ENCODE measurements at regions not wholly inside any gene's neighbourhood (a gene's known extent, or its start where the extent isn't known, plus 50 kb on each side); places are given as distances from the start of the nearest gene placed in this dataset.

DNA sequence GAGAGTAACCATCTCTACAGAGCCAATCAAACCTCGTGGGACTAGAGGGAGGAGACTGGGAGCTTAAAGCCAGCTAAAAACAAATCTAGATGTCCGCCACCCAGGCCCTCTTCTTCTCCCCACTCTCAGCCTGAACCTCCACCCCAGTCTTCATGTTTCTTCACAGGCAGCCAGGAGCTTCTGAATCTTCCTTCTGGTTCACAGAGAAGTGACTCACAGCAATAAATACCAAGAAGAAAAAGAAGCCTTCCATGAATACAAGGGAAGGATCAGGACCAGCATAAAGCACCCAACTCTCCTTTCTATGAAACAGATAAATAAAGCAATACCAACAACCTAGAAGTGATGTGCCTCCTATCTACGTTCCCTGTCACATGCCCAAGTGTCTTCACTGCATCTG is 103.3 kb upstream of the SLIT3 start:
- Histone ChIP-seq H3K27me3 (ENCODE audit: control insufficient read depth in 2 of 2, insufficient read depth in 2 of 2, low read length in 2 of 2) (no peaks in the 10 kb centered on the region), H3K4me2 (ENCODE audit: insufficient read depth, low read length) (no peak overlapping the region), H3K9me3 (replicated peaks; ENCODE audit: control insufficient read depth, insufficient read depth, low read length) (no peaks in the 10 kb centered on the region), H3K36me3 (ENCODE audit: control insufficient read depth in 2 of 2, extremely low read depth in 1 of 2, insufficient read depth in 2 of 2, low read length in 2 of 2) (no peaks in the 10 kb centered on the region), H4K20me1 (replicated peaks; ENCODE audit: control insufficient read depth, extremely low read depth, insufficient read depth, low read length) (no peaks in the 10 kb centered on the region), H2AFZ (ENCODE audit: low read depth, low read length) (no peak overlapping the region), H3K27ac (ENCODE audit: insufficient read depth, low read depth, low read length) (no peak overlapping the region), H3K4me1 (ENCODE audit: control insufficient read depth, extremely low read depth, insufficient read depth, low read length) (no peaks in the 10 kb centered on the region), H3K79me2 (ENCODE audit: control insufficient read depth, insufficient read depth, low read length) (no peaks in the 10 kb centered on the region), H3K9me1 (replicated peaks; ENCODE audit: control insufficient read depth, extremely low read depth, insufficient read depth, low read length) (no peaks in the 10 kb centered on the region), H3K9ac (replicated peaks; ENCODE audit: extremely low read depth, insufficient read depth, low read length) (no peak overlapping the region), H3K4me3 (replicated peaks in 1 of 3; ENCODE audit: insufficient read depth in 1 of 3, low read depth in 1 of 3, low read length in 3 of 3) (no peak overlapping the region)
- no peak for FAIRE-seq
- intact Hi-C loops (cut with micrococcal nuclease) = loop anchor here (5.0 kb wide), 1 partner anchor 38 kb away; no protein-coding TSS in a partner anchor
- CTCF ChIA-PET = no interaction called here
- dilution Hi-C loops (cut with MboI; ENCODE audit: extremely low pct_ligation_motif_present, low sequenced_read_pairs) = no loop called here
- TF ChIP-seq JUN (IDR thresholded peaks at IDR 0.05; ENCODE audit: borderline replicate concordance, insufficient read depth, insufficient read length, low read depth) (no peak), EZH2 (IDR thresholded peaks at IDR 0.05; ENCODE audit: borderline replicate concordance, low read depth, low read length, severe bottlenecking) (no peak), MYC (IDR thresholded peaks at IDR 0.05; ENCODE audit: low read depth, low read length) (no peak), GATA2 (IDR thresholded peaks at IDR 0.05; ENCODE audit: insufficient read depth, insufficient read length, low read depth, low read length) (no peak), POLR2A (IDR thresholded peaks at IDR 0.05; ENCODE audit: low read depth, low read length) (no peak), POLR2AphosphoS5 (IDR thresholded peaks at IDR 0.05; ENCODE audit: insufficient read depth, low read depth, low read length) (no peak), FOS (IDR thresholded peaks at IDR 0.05; ENCODE audit: borderline replicate concordance, insufficient read depth, low read length) (no peak)
- TF ChIP-seq, protein P1, sequence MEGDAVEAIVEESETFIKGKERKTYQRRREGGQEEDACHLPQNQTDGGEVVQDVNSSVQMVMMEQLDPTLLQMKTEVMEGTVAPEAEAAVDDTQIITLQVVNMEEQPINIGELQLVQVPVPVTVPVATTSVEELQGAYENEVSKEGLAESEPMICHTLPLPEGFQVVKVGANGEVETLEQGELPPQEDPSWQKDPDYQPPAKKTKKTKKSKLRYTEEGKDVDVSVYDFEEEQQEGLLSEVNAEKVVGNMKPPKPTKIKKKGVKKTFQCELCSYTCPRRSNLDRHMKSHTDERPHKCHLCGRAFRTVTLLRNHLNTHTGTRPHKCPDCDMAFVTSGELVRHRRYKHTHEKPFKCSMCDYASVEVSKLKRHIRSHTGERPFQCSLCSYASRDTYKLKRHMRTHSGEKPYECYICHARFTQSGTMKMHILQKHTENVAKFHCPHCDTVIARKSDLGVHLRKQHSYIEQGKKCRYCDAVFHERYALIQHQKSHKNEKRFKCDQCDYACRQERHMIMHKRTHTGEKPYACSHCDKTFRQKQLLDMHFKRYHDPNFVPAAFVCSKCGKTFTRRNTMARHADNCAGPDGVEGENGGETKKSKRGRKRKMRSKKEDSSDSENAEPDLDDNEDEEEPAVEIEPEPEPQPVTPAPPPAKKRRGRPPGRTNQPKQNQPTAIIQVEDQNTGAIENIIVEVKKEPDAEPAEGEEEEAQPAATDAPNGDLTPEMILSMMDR (IDR thresholded peaks at IDR 0.05; ENCODE audit: extremely low read depth in 1 of 2, insufficient read depth in 1 of 2, low read depth in 1 of 2, low read length in 2 of 2) = no peak
- TF ChIP-seq, protein P2, sequence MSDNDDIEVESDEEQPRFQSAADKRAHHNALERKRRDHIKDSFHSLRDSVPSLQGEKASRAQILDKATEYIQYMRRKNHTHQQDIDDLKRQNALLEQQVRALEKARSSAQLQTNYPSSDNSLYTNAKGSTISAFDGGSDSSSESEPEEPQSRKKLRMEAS (IDR thresholded peaks at IDR 0.05; ENCODE audit: insufficient read depth, insufficient read length) = no peak
- no peak for DNase-seq (ENCODE audit: low read depth, low spot score)
- POLR2A ChIA-PET = no interaction called here
- BruUV-seq (replicated peaks) = no TSS peak

Data from endothelial cell of umbilical vein (primary cell).